Stimulated activated CD4-positive, alpha-beta T cell treated with anti-CD3 and anti-CD28 coated beads, Interleukin-2, amount 100 ng/mL, for 24 hours (primary cell): ENCODE measurements at regions not wholly inside any gene's neighbourhood (a gene's known extent, or its start where the extent isn't known, plus 50 kb on each side); places are given as distances from the start of the nearest gene placed in this dataset.
"Not testable (repeated sequence)": the region's sequence is repeated elsewhere in the genome, so short reads cannot be mapped to it uniquely, and the experiment has no call there.

Experiments
- DNase-seq, 2 donors: peaks; one replicate each; pipeline ENCODE4 v3.0.0-alpha.2; 2020

GRCh38 chr3:76206346-76206745, 421.0 kb upstream of the ZNF717 start:
- no peak for DNase-seq

GRCh38 chr3:76212679-76213078, 427.3 kb upstream of the ZNF717 start:
- DNase-seq = no peak

- no peak for DNase-seq
These were observed 436.9 kb upstream of the ZNF717 start for GRCh38 chr3:76222201-76222600.

- no peak for DNase-seq
These were observed 445.9 kb upstream of the ZNF717 start for GRCh38 chr3:76231258-76231657.

- no peak for DNase-seq
These were observed 457.8 kb upstream of the ZNF717 start for GRCh38 chr3:76242886-76243753.

GRCh38 chr3:76245073-76245472, 459.7 kb upstream of the ZNF717 start:
- DNase-seq = no peak

- DNase-seq = no peak
These were observed 460.3 kb upstream of the ZNF717 start for GRCh38 chr3:76245622-76246021.

GRCh38 chr3:76264496-76264895, 479.1 kb upstream of the ZNF717 start:
- no peak for DNase-seq

- DNase-seq = no peak
These were observed 479.6 kb upstream of the ZNF717 start for GRCh38 chr3:76264911-76265310.

GRCh38 chr3:76266511-76266910, 481.2 kb upstream of the ZNF717 start:
- no peak for DNase-seq

GRCh38 chr3:76267851-76268380, 482.6 kb upstream of the ZNF717 start:
- DNase-seq = no peak

GRCh38 chr3:76293856-76294255, 508.5 kb upstream of the ZNF717 start:
- DNase-seq = no peak

- no peak for DNase-seq
These were observed 515.4 kb upstream of the ZNF717 start for GRCh38 chr3:76300746-76301145.

GRCh38 chr3:76307556-76307955, 522.2 kb upstream of the ZNF717 start:
- no peak for DNase-seq

GRCh38 chr3:76308541-76308940, 523.2 kb upstream of the ZNF717 start:
- DNase-seq = no peak

GRCh38 chr3:76310089-76310488, 524.7 kb upstream of the ZNF717 start:
- no peak for DNase-seq

GRCh38 chr3:76310667-76311066, 525.3 kb upstream of the ZNF717 start:
- DNase-seq = no peak

- DNase-seq = no peak
These were observed 526.6 kb upstream of the ZNF717 start for GRCh38 chr3:76311941-76312340.

GRCh38 chr3:76315906-76316305, 530.6 kb upstream of the ZNF717 start:
- not testable (repeated sequence) for DNase-seq

GRCh38 chr3:76321614-76322013, 536.3 kb upstream of the ZNF717 start:
- no peak for DNase-seq

GRCh38 chr3:76324101-76324500, 538.8 kb upstream of the ZNF717 start:
- DNase-seq = no peak

GRCh38 chr3:76345878-76346277, 560.5 kb upstream of the ZNF717 start:
- DNase-seq = no peak

- DNase-seq = no peak
These were observed 561.3 kb upstream of the ZNF717 start for GRCh38 chr3:76346690-76347089.

- DNase-seq = no peak
These were observed 564.5 kb upstream of the ZNF717 start for GRCh38 chr3:76349715-76350480.
